Fibroblast of peridontal ligament (primary cell): ENCODE measurements at regions not wholly inside any gene's neighbourhood (a gene's known extent, or its start where the extent isn't known, plus 50 kb on each side); places are given as distances from the start of the nearest gene placed in this dataset.
A peak's percentile ranks its signal among the peaks of the same experiment; 100 is the strongest.
"Not testable (repeated sequence)": the region's sequence is repeated elsewhere in the genome, so short reads cannot be mapped to it uniquely, and the experiment has no call there.

Source experiments
- DNase-seq: peaks from one replicate; pipeline ENCODE4 v3.0.0-alpha.2; 2010; ENCODE audit errors: extremely low read depth

GRCh38 chr1:196366-196765 is 255.1 kb downstream of the OR4F29 start:
- DNase-seq, result not testable (repeated sequence)

GRCh38 chr1:191296-192049 is 260.0 kb downstream of the OR4F29 start:
- DNase-seq, result not testable (repeated sequence)

- not testable (repeated sequence) for DNase-seq
Observed at GRCh38 chr1:190678-191077, 260.8 kb downstream of the OR4F29 start.

GRCh38 chr1:189915-190314 is 261.6 kb downstream of the OR4F29 start:
- not testable (repeated sequence) for DNase-seq

GRCh38 chr1:189270-189669 is 262.2 kb downstream of the OR4F29 start:
- not testable (repeated sequence) for DNase-seq

GRCh38 chr1:187298-187697 is 264.2 kb downstream of the OR4F29 start:
- DNase-seq, result not testable (repeated sequence)

- not testable (repeated sequence) for DNase-seq
Observed at GRCh38 chr1:186691-187131, 264.8 kb downstream of the OR4F29 start.

- not testable (repeated sequence) for DNase-seq
Observed at GRCh38 chr1:186223-186622, 265.3 kb downstream of the OR4F29 start.

- not testable (repeated sequence) for DNase-seq
Observed at GRCh38 chr1:185526-185925, 266.0 kb downstream of the OR4F29 start.

GRCh38 chr1:184336-184686 is 267.2 kb downstream of the OR4F29 start:
- not testable (repeated sequence) for DNase-seq

- DNase-seq, result not testable (repeated sequence)
Observed at GRCh38 chr1:183620-184335, 267.7 kb downstream of the OR4F29 start.

- not testable (repeated sequence) for DNase-seq
Observed at GRCh38 chr1:183081-183480, 268.4 kb downstream of the OR4F29 start.

GRCh38 chr1:182631-183030 is 268.8 kb downstream of the OR4F29 start:
- not testable (repeated sequence) for DNase-seq

- DNase-seq, result peak; percentile 58
Observed at GRCh38 chr1:181247-182216, 269.9 kb downstream of the OR4F29 start.

GRCh38 chr1:180749-181205 is 270.7 kb downstream of the OR4F29 start:
- DNase-seq, result not testable (repeated sequence)

- DNase-seq, result not testable (repeated sequence)
Observed at GRCh38 chr1:138842-139241, 312.6 kb downstream of the OR4F29 start.

GRCh38 chr1:137664-138063 is 313.8 kb downstream of the OR4F29 start:
- DNase-seq, result not testable (repeated sequence)

- DNase-seq, result not testable (repeated sequence)
Observed at GRCh38 chr1:136344-136932, 315.0 kb downstream of the OR4F29 start.

- not testable (repeated sequence) for DNase-seq
Observed at GRCh38 chr1:134936-135335, 316.5 kb downstream of the OR4F29 start.

GRCh38 chr1:118440-118839 is 333.0 kb downstream of the OR4F29 start:
- not testable (repeated sequence) for DNase-seq

GRCh38 chr1:115534-115933 is 335.9 kb downstream of the OR4F29 start:
- DNase-seq, result not testable (repeated sequence)
